Frontal cortex (tissue), 3 donors: ENCODE measurements at regions not wholly inside any gene's neighbourhood (a gene's known extent, or its start where the extent isn't known, plus 50 kb on each side); places are given as distances from the start of the nearest gene placed in this dataset.
A peak's percentile ranks its signal among the peaks of the same experiment; 100 is the strongest.

Experiments
- DNase-seq, 2 donors: peaks; one replicate each; pipeline ENCODE4 v3.0.0; 2012; ENCODE audit warnings: low spot score in 2 of 2
- FAIRE-seq: peaks from 2 replicates; lab custom pipeline; 2012; peaks lifted over from hg19 to GRCh38; lab: Jason Lieb, UNC
- donor health status: control.
- donor health status: control.
- donor health status: control.

DNA sequence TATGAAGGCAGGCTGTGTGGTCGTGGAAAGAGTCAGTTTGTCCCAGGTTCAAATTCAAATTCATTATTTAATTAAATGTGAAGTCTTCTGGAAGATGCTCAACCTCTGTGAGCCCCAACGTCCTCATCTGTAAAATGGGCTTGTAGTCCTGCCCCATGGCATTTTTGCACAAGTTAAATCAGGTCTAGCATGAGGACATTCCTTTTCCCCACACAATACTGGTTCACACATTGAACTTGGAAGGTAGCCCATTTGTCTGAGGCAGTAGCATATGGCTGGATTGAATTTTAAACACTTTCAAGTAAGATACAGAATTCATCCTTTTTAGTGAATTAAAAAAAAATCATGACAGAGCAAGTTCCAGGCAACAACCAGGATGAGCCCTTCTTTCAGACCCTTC, 665.4 kb upstream of the HS6ST1 start:
- FAIRE-seq (no peak), DNase-seq (no peak)

DNA sequence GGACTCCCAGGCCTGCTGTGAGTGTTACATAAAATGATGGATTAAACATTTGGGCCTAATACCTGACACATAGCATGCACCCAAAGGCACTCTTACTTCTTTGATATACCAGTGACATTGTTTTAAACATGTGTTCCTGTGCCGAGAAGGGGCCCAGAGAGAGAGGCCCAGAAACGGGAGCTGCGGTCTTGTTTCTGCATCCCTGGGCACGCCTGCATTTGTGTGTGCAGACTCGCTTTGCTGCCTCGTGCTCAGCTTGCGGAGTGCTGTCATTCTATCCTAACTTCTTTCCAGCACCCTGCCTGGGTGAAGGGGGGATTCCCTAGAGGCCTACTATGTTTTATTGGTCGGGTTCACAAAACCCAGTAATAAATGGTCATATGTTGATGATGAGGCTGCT, 666.2 kb upstream of the HS6ST1 start:
- no peak for FAIRE-seq

DNA sequence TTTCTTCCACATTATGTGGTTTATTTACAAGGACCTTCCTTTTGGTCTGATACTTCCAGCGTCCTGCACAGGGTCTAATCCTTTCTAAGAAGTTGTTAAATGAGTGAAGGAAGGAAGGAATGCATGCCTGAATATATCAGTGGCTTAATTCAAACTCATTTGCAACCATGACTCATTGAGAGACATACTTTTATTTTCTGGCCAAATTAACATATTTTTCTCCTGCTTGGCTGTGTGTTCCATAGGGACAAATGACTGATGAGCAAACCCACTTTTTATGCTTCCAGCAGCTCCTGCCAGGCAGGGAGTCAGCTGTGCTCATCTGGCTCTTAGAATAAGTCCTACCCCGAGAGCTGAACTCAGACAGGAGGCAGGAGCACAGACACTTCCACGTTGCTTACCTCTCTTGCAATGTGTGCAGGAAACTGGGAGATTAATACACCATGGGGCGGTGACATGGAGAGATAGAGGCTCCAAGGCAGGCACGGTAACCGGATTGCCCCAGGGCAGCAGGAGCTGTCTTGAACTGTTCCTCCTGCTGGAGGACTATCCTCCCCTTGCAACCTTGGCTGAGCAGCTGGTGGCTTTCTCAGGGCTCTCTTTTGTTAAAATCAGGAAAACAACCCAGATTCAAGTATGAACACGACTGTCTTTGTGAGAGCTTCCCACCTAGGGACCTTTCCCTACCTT, 667.5 kb upstream of the HS6ST1 start:
- DNase-seq (peak in 1 of 2 donors; percentile 32), FAIRE-seq (no peak)

More for the DNA sequence above, 666.2 kb upstream of the HS6ST1 start:
- no peak for DNase-seq

DNA sequence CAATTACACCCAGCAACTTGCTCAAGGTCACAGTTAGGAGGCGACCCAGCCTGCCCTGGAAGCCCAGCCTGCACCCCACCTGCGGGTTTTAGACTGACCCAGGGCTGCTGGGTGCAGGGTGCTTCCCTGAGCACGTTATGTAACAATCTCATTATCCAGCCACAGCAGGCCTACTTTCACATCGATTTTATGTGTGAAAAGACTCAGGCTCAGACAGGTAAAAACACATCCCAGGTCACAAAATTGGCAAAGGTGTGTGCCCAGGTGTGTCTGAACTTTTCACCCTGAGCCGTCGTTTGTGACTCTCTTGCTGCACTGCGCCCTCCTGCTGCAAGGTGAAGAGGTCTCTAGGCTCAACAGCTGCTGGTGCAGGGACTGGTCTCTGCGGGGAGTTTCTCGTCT, 668.2 kb upstream of the HS6ST1 start:
- FAIRE-seq (no peak), DNase-seq (no peak)

DNA sequence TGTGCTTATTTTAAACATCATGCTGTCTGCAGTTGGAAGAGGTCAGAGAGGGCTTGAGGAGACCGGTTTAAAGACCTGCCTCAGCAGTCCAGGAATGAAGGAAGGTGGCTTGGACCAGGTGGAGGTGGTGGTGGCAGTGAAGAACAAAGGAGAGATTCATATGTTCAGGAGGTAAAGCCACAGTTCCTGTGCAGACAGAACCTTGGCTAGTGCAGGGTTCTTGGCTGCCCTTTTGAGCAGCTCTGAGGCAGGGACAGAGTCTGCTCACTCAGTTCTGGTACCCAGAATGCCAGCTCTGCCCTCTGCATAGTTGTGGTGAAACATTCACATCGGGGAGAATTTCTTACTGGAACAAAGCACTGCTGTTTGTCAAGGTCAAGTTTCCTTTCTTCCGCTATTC, 669.7 kb upstream of the HS6ST1 start:
- FAIRE-seq = no peak
- no peak for DNase-seq

DNA sequence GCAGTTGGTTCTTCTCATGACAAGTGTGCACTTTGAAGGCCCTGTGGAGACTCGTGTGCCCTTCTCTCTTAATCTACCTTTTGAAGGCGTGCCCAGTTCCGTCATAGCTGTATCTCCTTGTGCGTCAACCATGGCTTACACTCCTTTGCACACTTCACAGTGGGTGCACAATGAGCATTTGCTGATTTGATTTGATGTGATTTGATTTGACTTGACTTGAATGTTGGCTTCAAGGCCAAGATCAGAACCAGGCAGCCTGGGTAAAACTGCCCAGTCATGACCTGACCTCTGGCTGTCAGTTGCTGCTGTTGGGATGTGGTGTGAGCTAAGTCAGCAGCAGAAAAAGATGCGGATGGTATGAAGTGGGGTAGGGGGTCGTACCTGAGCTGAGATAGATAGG, 670.3 kb upstream of the HS6ST1 start:
- FAIRE-seq (no peak), DNase-seq (no peak)

DNA sequence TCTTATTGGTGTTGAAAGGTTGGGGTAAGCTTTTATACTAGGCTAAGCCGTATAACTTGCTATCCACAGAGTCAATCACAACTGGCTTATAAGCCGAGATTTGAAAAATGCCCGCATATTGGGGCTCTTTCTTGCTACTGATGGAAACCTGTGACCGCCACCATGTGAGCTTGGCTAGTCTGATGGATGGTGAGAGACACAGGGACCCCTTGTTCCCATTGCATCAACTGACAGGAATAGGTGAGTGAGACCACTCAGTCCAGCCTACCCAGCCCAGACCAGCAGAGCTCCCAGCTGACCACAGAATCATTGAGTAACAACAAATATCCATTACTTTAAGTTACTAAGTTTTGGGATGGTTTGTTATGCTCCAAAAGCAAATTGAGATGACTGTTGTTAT, 676.4 kb upstream of the HS6ST1 start:
- no peak for DNase-seq
- FAIRE-seq = no peak

DNA sequence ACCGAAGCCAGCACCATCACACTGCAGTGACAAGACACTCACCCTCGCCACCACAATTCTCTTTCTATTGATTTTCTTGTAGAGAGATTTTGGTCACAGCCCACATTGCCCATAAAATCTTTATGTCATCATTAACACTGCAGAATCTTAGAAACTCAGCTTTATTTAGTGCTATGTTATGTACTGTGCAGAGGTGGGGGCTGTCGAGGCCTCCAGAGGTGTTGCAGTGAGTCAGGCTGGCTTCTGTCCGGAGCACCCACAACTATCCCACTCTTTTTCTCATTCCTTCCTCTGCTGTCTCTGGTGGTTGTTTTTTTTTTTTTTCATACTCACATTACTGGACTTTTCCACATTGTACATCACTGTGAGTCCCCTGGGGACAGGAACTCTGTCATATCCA, 677.4 kb upstream of the HS6ST1 start:
- DNase-seq (no peak), FAIRE-seq (no peak)

DNA sequence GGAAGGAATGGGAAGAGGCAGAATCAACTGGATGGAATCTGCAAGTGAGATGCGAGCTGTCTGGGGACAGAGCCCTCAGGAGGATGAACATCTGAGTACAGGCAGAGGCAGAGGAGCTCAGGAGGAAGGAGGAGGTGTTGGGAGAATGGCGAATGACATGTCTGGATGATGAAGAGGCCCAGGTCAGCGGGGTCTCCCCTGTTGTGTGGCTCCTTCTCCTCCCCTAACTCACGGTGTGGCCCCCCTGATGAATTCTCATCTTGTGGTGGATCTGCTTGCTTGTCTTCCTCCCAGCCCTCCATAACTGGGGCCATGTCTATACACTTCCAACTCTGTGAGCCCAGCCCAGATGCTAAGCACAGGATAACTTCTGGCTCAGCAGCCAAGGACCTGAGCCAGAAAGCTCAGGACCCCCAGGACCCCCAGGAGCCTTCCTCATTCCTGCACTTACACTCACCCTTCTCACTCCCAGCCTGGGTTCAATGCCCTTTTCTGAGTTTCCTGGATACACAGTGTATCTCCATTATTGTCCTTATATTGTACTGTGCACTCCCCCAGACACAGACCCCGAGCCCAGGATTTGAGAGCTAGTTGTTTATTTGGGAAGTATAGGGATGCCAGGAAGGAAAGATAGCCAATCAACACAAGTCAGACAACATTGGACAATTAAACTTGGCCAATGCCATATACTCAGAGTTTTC, 678.6 kb upstream of the HS6ST1 start:
- FAIRE-seq = no peak

DNA sequence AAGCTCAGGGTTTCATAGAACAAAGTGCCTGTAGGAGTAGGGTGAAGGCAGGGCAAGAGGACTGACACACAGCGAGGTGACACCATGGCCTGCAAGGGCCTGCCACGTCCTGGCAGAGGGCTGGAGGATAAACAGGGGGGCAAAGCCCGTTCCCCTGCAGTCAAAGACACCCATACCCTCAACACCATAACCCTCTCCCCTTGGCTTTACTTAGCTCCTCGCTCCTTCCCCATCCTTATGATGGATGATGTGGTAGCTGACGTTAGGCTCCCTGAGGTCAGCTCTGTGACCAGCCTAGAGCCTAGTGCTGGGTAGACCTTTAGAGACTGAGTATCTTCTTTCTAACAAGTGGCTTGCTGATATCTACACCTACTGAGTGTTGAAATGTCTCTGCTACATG, 683.3 kb upstream of the HS6ST1 start:
- no peak for FAIRE-seq
- DNase-seq = no peak

More for the DNA sequence above, 678.6 kb upstream of the HS6ST1 start:
- no peak for DNase-seq

DNA sequence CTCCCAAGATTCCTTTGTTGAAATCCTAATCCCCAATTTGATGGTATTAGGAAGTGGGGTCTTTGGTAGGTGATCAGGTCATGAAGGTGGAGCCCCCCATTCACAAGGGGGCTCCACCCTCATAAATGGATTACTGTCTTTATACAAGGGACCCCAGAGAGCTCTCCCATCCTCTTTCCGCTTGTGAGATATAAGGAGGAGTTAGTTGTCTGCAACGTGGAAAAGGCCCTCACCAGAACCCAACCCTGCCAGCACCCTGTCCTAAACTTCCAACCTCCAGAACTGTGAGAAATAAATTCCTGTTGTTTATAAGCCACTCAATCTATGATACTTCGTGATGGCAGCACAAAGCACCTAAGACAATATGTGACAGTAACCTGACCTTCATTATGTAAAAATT, 684.1 kb upstream of the HS6ST1 start:
- FAIRE-seq = no peak
- DNase-seq = no peak

DNA sequence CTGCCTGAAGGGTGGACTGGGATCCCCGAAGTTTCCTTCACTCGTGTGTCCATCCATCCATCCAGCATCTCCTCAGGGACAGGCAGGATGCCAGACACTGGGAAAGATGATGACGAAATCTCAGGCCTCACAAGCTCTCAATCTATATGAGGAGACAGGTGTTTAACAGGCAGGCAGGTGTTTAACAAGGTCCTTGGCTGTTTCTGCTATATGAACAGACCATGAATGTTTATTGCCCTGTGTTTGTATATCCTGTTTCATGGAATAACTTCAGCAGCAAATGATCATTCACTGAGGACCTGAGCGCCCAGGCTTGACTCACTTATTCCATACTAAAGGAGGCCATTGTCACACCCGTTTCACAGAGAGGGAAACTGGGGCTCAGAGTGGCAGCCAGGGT, 685.8 kb upstream of the HS6ST1 start:
- DNase-seq (no peak), FAIRE-seq (no peak)

DNA sequence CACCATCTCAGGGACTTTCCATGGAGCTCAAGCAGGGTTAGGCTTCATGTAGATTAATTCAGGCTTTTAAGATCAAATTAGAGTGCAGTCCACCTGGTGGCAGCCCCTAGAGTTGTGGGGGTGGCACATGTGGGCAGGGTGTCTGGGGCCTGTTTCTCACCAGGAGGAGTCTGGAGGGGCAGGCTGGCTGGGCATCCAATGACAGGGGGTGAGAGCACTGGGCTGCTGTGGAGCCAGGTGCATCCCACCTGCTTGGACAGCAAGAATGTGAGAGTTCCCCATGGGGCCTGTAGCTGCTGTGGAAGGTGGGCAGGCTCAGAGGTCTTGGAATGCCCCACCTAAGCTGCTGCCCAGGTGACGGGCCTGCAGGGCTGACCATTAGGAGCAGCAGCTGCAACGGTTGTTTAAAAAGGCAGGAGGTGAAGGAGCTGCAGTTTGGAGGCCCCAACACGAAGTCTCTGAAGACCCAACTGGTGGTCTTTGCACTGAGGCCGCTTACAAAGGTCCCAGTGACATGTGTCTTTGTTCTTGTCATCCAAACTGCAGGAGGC, 686.3 kb upstream of the HS6ST1 start:
- FAIRE-seq (no peak), DNase-seq (no peak)

DNA sequence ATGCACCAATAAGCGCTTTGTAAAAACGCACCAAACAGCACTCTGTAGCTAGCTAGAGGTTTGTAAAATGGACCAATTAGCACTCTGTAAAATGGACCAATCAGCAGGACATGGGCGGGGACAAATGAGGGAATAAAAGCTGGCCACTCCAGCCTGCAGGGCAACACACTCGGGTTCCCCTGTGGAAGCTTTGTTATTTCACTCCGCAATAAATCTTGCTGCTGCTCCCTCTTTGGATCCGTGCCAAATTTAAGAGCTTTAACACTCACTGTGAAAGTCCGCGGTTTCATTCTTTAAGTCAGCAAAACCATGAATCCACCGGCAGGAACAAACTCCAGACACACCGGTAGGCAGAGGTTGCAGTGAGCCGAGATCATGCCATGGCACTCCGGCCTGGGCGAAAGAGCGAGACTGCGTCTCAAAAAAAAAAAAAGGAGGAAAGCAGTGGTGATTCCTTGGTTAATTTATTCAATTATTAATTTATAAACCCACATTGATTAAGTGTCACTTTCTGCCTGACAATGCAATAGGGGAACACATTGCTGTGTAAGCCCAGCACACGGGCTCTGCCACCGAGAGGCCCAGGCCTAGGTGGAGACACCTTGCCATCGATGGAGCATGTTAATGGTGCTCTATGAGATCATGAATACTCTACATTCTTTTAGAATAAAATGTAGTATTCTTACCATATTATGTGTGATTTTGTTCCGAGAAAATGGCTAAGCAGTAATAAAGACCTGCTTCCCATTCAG, 687.6 kb upstream of the HS6ST1 start:
- FAIRE-seq (no peak), DNase-seq (no peak)

DNA sequence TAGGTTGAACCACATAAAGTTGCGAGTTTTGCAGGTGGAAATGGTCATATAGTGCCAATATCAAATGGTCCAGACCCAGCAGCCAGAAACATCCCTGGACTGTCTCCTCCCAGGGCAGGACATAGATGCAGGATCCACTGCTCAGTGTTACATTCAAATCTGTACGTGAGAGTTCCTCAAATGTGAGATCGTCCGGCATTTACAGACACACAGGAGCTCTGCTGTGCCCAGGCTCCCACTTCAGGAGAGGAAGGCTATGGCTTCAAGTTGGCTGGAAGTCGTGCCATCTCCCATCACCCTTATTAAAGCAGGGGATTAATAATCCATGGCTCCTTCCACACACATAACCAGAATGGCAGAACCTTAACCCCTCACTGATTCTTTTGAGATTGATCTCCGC, 688.2 kb upstream of the HS6ST1 start:
- FAIRE-seq (no peak), DNase-seq (no peak)

DNA sequence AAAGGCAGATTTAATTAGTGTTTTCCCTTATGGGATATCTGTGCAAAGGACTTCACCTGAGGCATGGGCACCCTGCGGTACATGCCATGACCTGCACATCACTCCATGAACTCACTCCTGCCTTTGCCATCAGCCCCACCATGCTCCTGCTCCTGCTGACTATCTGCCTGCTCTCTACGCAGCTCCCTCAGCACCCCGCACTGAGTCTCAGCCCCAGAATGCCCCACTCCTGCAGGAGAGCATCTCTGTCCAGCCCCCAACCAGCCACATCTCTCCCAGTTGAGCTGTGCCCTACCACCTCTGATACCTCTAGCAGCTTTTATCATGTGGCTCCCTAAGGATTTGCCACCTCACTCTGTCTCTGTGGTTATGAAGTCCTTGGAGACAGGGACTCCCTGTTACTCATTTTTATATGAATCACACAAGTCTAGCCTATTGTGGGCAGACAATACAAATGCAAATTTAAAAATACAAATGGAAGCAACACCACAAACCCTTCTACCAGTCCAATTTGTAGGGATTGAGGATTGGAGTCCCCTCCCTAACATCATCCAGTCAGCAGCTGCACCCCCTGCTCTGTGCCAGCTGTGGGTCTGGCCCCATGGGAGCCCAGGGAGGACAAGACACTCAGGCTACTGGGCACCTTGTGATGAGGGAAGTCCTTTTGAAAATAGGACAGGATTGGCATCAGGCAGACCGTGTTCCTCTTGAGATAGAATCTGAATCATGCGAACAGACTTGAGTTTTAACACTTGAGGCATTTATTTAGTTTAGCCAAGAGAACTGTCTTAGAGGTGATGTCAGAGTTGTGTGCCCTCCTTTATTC, 689.6 kb upstream of the HS6ST1 start:
- no peak for DNase-seq
- FAIRE-seq = no peak

DNA sequence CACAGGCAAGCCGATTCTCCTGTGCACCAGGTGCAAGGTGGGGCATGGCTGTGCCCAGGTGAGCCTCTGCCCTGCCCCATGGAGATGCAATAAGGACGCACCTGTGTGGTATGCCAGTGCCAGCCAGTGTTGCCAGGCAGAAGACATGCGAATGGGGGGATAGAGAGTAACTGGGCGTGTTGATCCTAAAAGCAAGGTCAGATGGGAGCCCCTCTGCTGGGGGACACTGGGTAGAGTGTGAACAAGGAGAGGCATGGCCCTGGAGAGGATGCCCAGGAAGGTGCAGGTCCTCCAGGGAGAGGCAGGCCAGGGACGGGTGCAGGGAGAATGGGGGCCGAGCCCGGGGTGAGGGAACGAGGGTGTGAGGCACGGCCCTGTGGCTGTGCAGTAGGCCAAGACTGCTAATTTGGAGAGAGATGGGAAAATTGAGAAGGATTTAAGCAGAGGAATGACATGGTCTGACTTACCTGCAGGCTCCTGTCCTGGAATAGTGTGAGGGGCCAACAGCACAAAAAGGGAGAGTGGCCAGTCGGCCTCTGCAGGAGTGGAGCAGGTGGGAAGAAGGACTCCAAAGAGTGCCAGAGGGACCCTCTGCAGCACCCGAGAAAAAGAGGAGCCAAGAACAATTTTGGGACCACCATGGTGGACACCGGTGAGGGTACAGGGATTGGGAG, 690.4 kb upstream of the HS6ST1 start:
- FAIRE-seq (no peak), DNase-seq (no peak)

DNA sequence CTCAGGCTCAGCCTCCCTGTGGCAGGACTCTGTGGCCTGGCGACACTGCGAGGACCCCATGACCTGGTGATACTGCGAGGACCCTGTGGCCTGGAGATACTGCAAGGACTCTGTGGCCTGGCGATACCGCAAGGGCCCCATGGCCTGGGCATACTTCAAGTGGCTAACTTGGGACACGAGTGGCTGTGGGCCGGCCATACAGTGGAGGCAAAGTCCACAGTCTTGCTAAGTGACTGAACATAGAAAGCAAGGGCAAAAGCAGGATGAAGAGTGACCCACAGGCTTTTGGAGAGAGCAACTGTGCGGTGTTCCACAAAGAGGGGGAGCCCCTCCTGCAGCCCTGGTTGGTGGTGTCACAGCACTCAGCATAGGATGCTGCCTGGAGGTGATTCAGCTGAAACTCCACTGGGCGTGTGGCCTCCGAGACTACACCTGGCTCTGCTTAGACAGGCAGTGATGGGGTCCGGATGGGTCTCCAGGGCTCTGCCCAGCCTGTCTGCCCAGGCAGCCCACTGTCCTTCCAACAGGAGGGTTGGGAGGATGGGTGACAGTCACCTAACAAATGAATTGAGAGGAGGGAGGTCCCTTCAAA, 691.0 kb upstream of the HS6ST1 start:
- no peak for FAIRE-seq
- DNase-seq = no peak

DNA sequence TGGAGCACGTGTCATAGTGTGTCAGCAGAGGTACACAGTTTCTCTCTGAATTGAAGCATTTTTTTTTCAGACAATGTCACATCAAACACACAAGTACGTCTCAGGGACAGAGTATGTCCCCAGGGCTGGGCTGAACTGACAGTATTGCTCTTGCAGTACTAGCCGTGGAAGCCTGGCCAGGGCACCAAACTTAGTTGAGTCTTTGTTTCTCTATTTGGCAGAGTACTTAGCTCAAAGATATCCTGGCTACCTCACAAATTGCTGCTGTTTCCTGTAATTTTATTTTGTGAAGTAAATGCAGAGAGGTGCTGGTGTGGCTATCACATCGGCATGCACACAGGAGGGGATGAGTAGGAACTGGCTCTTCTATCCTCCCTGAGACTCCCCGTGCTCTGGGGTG, 691.6 kb upstream of the HS6ST1 start:
- no peak for FAIRE-seq

More for the DNA sequence above, 691.6 kb upstream of the HS6ST1 start:
- DNase-seq = no peak
